A673 (cell line): ENCODE measurements at regions not wholly inside any gene's neighbourhood (a gene's known extent, or its start where the extent isn't known, plus 50 kb on each side); places are given as distances from the start of the nearest gene placed in this dataset.

Source experiments
- CTCF ChIP-seq: fragments of 300-800, 200-600 bp; sonication (generic); conservative IDR thresholded peaks from 2 replicates; pipeline ENCODE4 v1.5.1; 2017; ENCODE audit warnings: low read depth, mild to moderate bottlenecking, antibody characterized with exemption, low read length, moderate library complexity, mixed read lengths
- EZH2 ChIP-seq: fragments of 200-600 bp; sonication (generic); IDR thresholded peaks from 2 replicates; pipeline ENCODE4 v1.6.1; 2017; ENCODE audit warnings: borderline replicate concordance, low read depth, mild to moderate bottlenecking, mixed read lengths, antibody characterized with exemption, low read length; ENCODE audit not compliant: poor library complexity, severe bottlenecking

- TF ChIP-seq CTCF (no peak), EZH2 (no peak)
These were observed 977.3 kb upstream of the POU3F3 start for GRCh38 chr2:103876611-103877010.
